ENCODE measurements at regions not wholly inside any gene's neighbourhood (a gene's known extent, or its start where the extent isn't known, plus 50 kb on each side); places are given as distances from the start of the nearest gene placed in this dataset.
"Not testable (repeated sequence)": the region's sequence is repeated elsewhere in the genome, so short reads cannot be mapped to it uniquely, and the experiment has no call there.

- DNase-seq (ENCODE audit: low read depth in 4 of 4, low spot score in 1 of 4) = no peak
Observed at GRCh38 chr4:52510939-52511565, 148.0 kb downstream of the USP46 start.

- DNase-seq (ENCODE audit: low read depth in 4 of 4, low spot score in 1 of 4) = no peak
Observed at GRCh38 chr4:52511825-52512224, 147.3 kb downstream of the USP46 start.

GRCh38 chr4:52512291-52512690 lies 146.8 kb downstream of the USP46 start:
- no peak for DNase-seq (ENCODE audit: low read depth in 4 of 4, low spot score in 1 of 4)

GRCh38 chr4:52522093-52522492 lies 137.0 kb downstream of the USP46 start:
- not testable (repeated sequence) for DNase-seq (ENCODE audit: low read depth in 4 of 4, low spot score in 1 of 4)

GRCh38 chr4:52529983-52530382 lies 129.1 kb downstream of the USP46 start:
- DNase-seq (ENCODE audit: low read depth in 4 of 4, low spot score in 1 of 4) = no peak

DNA sequence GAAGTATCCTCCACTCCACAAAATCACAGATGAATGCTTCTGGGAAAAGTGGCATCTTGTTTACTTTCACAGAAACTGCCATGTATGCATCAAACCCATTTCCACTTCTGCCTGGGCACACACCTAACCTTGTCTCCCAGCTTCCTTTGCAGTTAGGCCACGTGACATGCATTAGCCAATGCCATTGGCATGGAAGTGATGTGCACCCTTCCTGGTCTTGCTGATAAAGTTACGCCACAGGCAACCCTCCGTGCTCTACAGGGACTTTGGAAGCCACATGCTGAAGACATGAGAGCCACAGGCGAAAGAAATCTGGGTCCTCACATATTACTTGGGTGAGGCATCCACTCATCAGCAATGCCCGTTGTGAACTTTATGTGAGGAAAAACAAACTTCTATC lies 123.3 kb downstream of the USP46 start:
- no peak for DNase-seq (ENCODE audit: low read depth in 4 of 4, low spot score in 1 of 4)

Measured in stimulated activated CD4-positive, alpha-beta T cell treated with anti-CD3 and anti-CD28 coated beads, Interleukin-1b, Interleukin-23, amount 100 ng/mL, for 24 hours (primary cell).